A549 (cell line): ENCODE measurements at regions not wholly inside any gene's neighbourhood (a gene's known extent, or its start where the extent isn't known, plus 50 kb on each side); places are given as distances from the start of the nearest gene placed in this dataset.
A peak's percentile ranks its signal among the peaks of the same experiment; 100 is the strongest.

Source experiments
- ATAC-seq, 2 experiments: fragments of 200-7000 bp in 1 of 2; fragments of >200 bp in 1 of 2; cut with Nextera tagmentation in 1 of 2; cut with Tn5 transposase in 1 of 2; 3 replicates each; pipeline versions ENCODE4 v1.8.0 to v1.9.1; 2018 to 2020; ENCODE audit warnings: mild to moderate bottlenecking in 1 of 2, moderate library complexity in 1 of 2
- CTCF ChIA-PET: fragments of 300-600 bp; sonication (Branson Sonifier 250); formaldehyde crosslinking; extraction: SDS; loops from one replicate; lab custom pipeline; 2021; ENCODE audit warnings: antibody characterized with exemption, inconsistent platforms; lab: Yijun Ruan, JAX
- POLR2A ChIA-PET: fragments of 350-600 bp; formaldehyde crosslinking; extraction: SDS; loops from one replicate; lab custom pipeline; 2021; ENCODE audit warnings: antibody characterized with exemption, inconsistent platforms; lab: Yijun Ruan, JAX
- DNase-seq, 2 experiments: peaks; one replicate each; pipeline versions ENCODE4 v3.0.0 to v3.0.0-alpha.2; 2011 to 2016; ENCODE audit warnings: low read depth in 1 of 2, low spot score in 1 of 2
- FAIRE-seq: peaks from 2 replicates; lab custom pipeline; 2011; peaks lifted over from hg19 to GRCh38; lab: Jason Lieb, UNC
- H3K27ac ChIP-seq, 2 experiments: fragments of >200 bp; sonication (Bioruptor Twin); formaldehyde crosslinking; 3 replicates each; pipeline ENCODE4 v1.5.1; 2016 to 2017
- H3K4me1 ChIP-seq: fragments of >200 bp; sonication (Bioruptor Twin); formaldehyde crosslinking; 3 replicates; pipeline ENCODE4 v1.6.1; 2016
- H3K4me2 ChIP-seq: fragments of >200 bp; sonication (Bioruptor Twin); formaldehyde crosslinking; 3 replicates; pipeline ENCODE4 v1.6.1; 2016
- H3K4me3 ChIP-seq: fragments of >200 bp; sonication (Bioruptor Twin); formaldehyde crosslinking; 3 replicates; pipeline ENCODE4 v1.5.1; 2016
- H3K9me3 ChIP-seq: fragments of >200 bp; sonication (Bioruptor Twin); formaldehyde crosslinking; 3 replicates; pipeline ENCODE4 v1.6.1; 2016
- CBX8 ChIP-seq: fragments of 200-600 bp; sonication (generic); IDR thresholded peaks from 2 replicates; pipeline ENCODE4 v1.6.1; 2016
- CTCF ChIP-seq: fragments of >200 bp; sonication (Bioruptor Twin); formaldehyde crosslinking; IDR thresholded peaks from 3 replicates; pipeline ENCODE4 v1.5.1; 2016
- E2F6 ChIP-seq: IDR thresholded peaks from 2 replicates; pipeline ENCODE4 v1.6.1; 2012; ENCODE audit warnings: low read depth, borderline replicate concordance
- FOSB ChIP-seq: fragments of 250-450 bp; sonication (Bioruptor Pico); IDR thresholded peaks from 2 replicates; pipeline ENCODE4 v1.5.0; 2020; ENCODE audit warnings: mild to moderate bottlenecking, moderate library complexity
- HOXB5 ChIP-seq: fragments of 250-450 bp; sonication (Bioruptor Pico); IDR thresholded peaks from 2 replicates; pipeline ENCODE4 v1.5.0; 2020; ENCODE audit warnings: mild to moderate bottlenecking, moderate library complexity
- JUNB ChIP-seq: fragments of >200 bp; sonication (Bioruptor Twin); formaldehyde crosslinking; IDR thresholded peaks from 2 replicates; pipeline ENCODE4 v1.6.1; 2016
- MAZ ChIP-seq: fragments of 150-350 bp; IDR thresholded peaks from 2 replicates; pipeline ENCODE4 v1.6.1; 2014; ENCODE audit warnings: antibody characterized with exemption, low read depth, low read length, borderline replicate concordance
- MYC ChIP-seq: IDR thresholded peaks from 2 replicates; pipeline ENCODE4 v1.6.1; 2012; ENCODE audit warnings: mild to moderate bottlenecking, inconsistent platforms, low read length, improper control_type of control experiment, borderline replicate concordance
- NPAS2 ChIP-seq: fragments of 250-450 bp; sonication (Bioruptor Pico); IDR thresholded peaks from 2 replicates; pipeline ENCODE4 v1.8.0; 2022; ENCODE audit warnings: mild to moderate bottlenecking, moderate library complexity, borderline replicate concordance
- RAD21 ChIP-seq, 2 experiments: fragments of >200 bp in 1 of 2; sonication (Bioruptor Twin) in 1 of 2; formaldehyde crosslinking in 1 of 2; IDR thresholded peaks in 1 of 2; conservative IDR thresholded peaks in 1 of 2; 2 replicates in 1 of 2; 3 replicates in 1 of 2; pipeline ENCODE4 v1.6.1; 2012 to 2018; ENCODE audit warnings: inconsistent platforms in 1 of 2
- RARB ChIP-seq: fragments of 250-450 bp; sonication (Bioruptor Pico); IDR thresholded peaks from 2 replicates; pipeline ENCODE4 v1.8.0; 2021; ENCODE audit warnings: mild to moderate bottlenecking, moderate library complexity
- RCOR1 ChIP-seq: fragments of 150-350 bp; IDR thresholded peaks from 2 replicates; pipeline ENCODE4 v1.6.1; 2014; ENCODE audit warnings: antibody characterized with exemption, low read length, low read depth
- REST ChIP-seq: fragments of 200-600 bp; sonication (generic); IDR thresholded peaks from 2 replicates; pipeline ENCODE4 v1.6.1; 2016; ENCODE audit warnings: antibody characterized with exemption, mild to moderate bottlenecking, moderate library complexity
- RNF2 ChIP-seq: fragments of 200-600 bp; sonication (generic); IDR thresholded peaks from 2 replicates; pipeline ENCODE4 v1.6.1; 2016; ENCODE audit warnings: low read depth, mild to moderate bottlenecking, antibody characterized with exemption, moderate library complexity, borderline replicate concordance
- SMC3 ChIP-seq: fragments of >200 bp; sonication (Bioruptor Twin); formaldehyde crosslinking; IDR thresholded peaks from 3 replicates; pipeline ENCODE4 v1.6.1; 2018; ENCODE audit warnings: inconsistent platforms
- TP53 ChIP-seq: fragments of 250-450 bp; sonication (Bioruptor Pico); IDR thresholded peaks from 2 replicates; pipeline ENCODE4 v1.5.0; 2021; ENCODE audit warnings: mild to moderate bottlenecking, moderate library complexity
- ZNF302 ChIP-seq: fragments of 250-450 bp; sonication (Bioruptor Pico); IDR thresholded peaks from 2 replicates; pipeline ENCODE4 v1.9.0; 2021; ENCODE audit warnings: inconsistent platforms, mild to moderate bottlenecking, moderate library complexity
- ZSCAN20 ChIP-seq: fragments of 250-450 bp; sonication (Bioruptor Pico); IDR thresholded peaks from 2 replicates; pipeline ENCODE4 v1.8.0; 2022; ENCODE audit warnings: mild to moderate bottlenecking, moderate library complexity
- WGBS: methylation state at CpG from one replicate; pipeline ENCODE4 v1.1.6; 2017; ENCODE audit errors: missing lambda C conversion rate; 5-methylcytosine and 5-hydroxymethylcytosine counted together

GRCh38 chr13:108500711-108501110 lies 128.7 kb upstream of the MYO16 start:
- FAIRE-seq: no peak
- H3K4me2 ChIP-seq: no peak overlapping the region
- ChIA-PET CTCF (no interaction called here), POLR2A (no interaction called here)
- no peak overlapping the region for H3K4me3 ChIP-seq
- WGBS: 51% methylated on average over 6 of the region's 6 CpGs
- H3K9me3 ChIP-seq: no peaks in the 10 kb centered on the region
- no peak for TF ChIP-seq MAZ
- TF ChIP-seq REST: no peak
- no peak for TF ChIP-seq RARB
- no peak for DNase-seq
- ATAC-seq: no peak
- no peaks in the 10 kb centered on the region for H3K4me1 ChIP-seq
- H3K27ac ChIP-seq: no peak overlapping the region

GRCh38 chr13:108508263-108508662 lies 121.1 kb upstream of the MYO16 start:
- CTCF ChIA-PET: interaction anchor here (0.6 to 2.7 kb wide), 24 partner anchors 13 to 638 kb away, joined by 3 to 16 read pairs (median 4); no protein-coding TSS in a partner anchor
- no peaks in the 10 kb centered on the region for H3K4me1 ChIP-seq
- DNase-seq (peak; percentile 10 to 26), ATAC-seq (peak; percentile 49 to 56; a peak in 1 of 6 replicates), FAIRE-seq (no peak)
- WGBS: 6% methylated on average over 1 of the region's 1 CpG
- POLR2A ChIA-PET: no interaction called here
- no peak overlapping the region for H3K27ac ChIP-seq
- no peak overlapping the region for H3K4me2 ChIP-seq
- TF ChIP-seq NPAS2 (no peak), CTCF (peak; percentile 48), SMC3 (peak; percentile 59; the same call in 2 of the 3 replicates), CBX8 (no peak), ZSCAN20 (CRISPR knock-in tag) (no peak), RAD21 (conservative IDR thresholded peaks at IDR 0.05 in 1 of 2, IDR thresholded peaks at IDR 0.05 in 1 of 2) (peak; percentile 50 to 63)
- no peaks in the 10 kb centered on the region for H3K9me3 ChIP-seq
- H3K4me3 ChIP-seq: no peak overlapping the region

GRCh38 chr13:108525827-108526226 lies 103.6 kb upstream of the MYO16 start:
- CTCF ChIA-PET: no interaction called here
- H3K4me2 ChIP-seq: no peak overlapping the region
- no peak for FAIRE-seq
- 82% methylated on average over 1 of the region's 1 CpG for WGBS
- TF ChIP-seq FOSB (CRISPR knock-in tag) (no peak), TP53 (CRISPR knock-in tag) (no peak), MYC (no peak), NPAS2 (no peak), RCOR1 (no peak), RNF2 (no peak)
- TF ChIP-seq, all 56 proteins: peak for 0
- H3K27ac ChIP-seq: no peak overlapping the region
- ATAC-seq: no peak
- H3K9me3 ChIP-seq: no peaks in the 10 kb centered on the region
- POLR2A ChIA-PET: no interaction called here
- H3K4me3 ChIP-seq: no peak overlapping the region
- H3K4me1 ChIP-seq: no peaks in the 10 kb centered on the region
- DNase-seq: no peak

GRCh38 chr13:108526286-108526685 lies 103.1 kb upstream of the MYO16 start:
- ChIA-PET CTCF (no interaction called here), POLR2A (no interaction called here)
- no peak for TF ChIP-seq E2F6
- TF ChIP-seq FOSB (CRISPR knock-in tag): no peak
- TF ChIP-seq HOXB5 (CRISPR knock-in tag): no peak
- no peak for TF ChIP-seq ZNF302 (CRISPR knock-in tag)
- no peak for TF ChIP-seq JUNB
- FAIRE-seq (no peak), ATAC-seq (no peak), DNase-seq (no peak)
- 54% methylated on average over 4 of the region's 4 CpGs for WGBS
- H3K4me3 ChIP-seq: no peak overlapping the region
- no peak overlapping the region for H3K4me2 ChIP-seq
- H3K9me3 ChIP-seq: no peaks in the 10 kb centered on the region
- H3K27ac ChIP-seq: no peak overlapping the region
- no peaks in the 10 kb centered on the region for H3K4me1 ChIP-seq
